Ovary (tissue), 3 donors: ENCODE measurements at regions not wholly inside any gene's neighbourhood (a gene's known extent, or its start where the extent isn't known, plus 50 kb on each side); places are given as distances from the start of the nearest gene placed in this dataset.

Source experiments
- CTCF ChIP-seq, 3 donors: fragments of 450-650 bp in 2 of 3; fragments of 200-600 bp in 1 of 3; IDR thresholded peaks; one replicate each; pipeline versions ENCODE4 v1.5.1 to v1.8.0; 2016 to 2022; ENCODE audit warnings: antibody characterized with exemption in 3 of 3, mild to moderate bottlenecking in 1 of 3
- POLR2A ChIP-seq: fragments of 450-650 bp; IDR thresholded peaks from one replicate; pipeline ENCODE4 v1.6.1; 2017; ENCODE audit warnings: antibody characterized with exemption, mild to moderate bottlenecking, moderate library complexity
- donor health status: DM: no; HTN: no; CAD: no.

- TF ChIP-seq POLR2A (no peak), CTCF (IDR thresholded peaks at IDR 0.05) (no peak)
Measured at GRCh38 chr16:6856578-6856977, 476.1 kb upstream of the RBFOX1 start.
